ENCODE measurements at regions not wholly inside any gene's neighbourhood (a gene's known extent, or its start where the extent isn't known, plus 50 kb on each side); places are given as distances from the start of the nearest gene placed in this dataset.

DNA sequence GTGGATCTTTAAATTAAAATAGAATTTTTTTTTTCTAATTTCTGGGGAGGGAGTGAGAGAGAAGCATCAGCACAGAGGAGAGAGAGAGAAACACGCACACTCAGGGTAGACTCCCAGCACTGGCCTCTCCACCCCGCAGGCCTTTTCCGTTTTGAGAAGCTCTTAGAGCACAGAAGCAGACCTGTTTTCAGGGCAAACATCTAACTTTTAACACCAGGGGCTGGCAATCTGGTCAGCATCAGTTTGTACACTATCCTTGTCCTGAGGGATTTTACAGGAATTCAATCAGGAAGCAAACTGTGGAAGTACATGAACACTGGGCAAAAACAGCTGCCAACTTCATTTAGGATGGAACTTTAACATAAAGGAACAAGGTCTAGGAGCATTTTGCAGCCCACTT, 117.9 kb upstream of the ESRRG start:
- H3F3A ChIP-seq (ENCODE audit: control insufficient read depth, insufficient read depth): no peaks in the 10 kb centered on the region
- H4K20me1 ChIP-seq (ENCODE audit: control insufficient read depth, insufficient read depth, low read depth, low read length): no peaks in the 10 kb centered on the region
- H3K79me2 ChIP-seq (ENCODE audit: control insufficient read depth, low read length): no peaks in the 10 kb centered on the region
- no peaks in the 10 kb centered on the region for H3K4me1 ChIP-seq (ENCODE audit: control insufficient read depth, low read length)
- no peak overlapping the region for H3K4me3 ChIP-seq (ENCODE audit: low read length)
- no peaks in the 10 kb centered on the region for H3K9me2 ChIP-seq (replicated peaks; ENCODE audit: control insufficient read depth, low read length)
- TF ChIP-seq, protein P1, sequence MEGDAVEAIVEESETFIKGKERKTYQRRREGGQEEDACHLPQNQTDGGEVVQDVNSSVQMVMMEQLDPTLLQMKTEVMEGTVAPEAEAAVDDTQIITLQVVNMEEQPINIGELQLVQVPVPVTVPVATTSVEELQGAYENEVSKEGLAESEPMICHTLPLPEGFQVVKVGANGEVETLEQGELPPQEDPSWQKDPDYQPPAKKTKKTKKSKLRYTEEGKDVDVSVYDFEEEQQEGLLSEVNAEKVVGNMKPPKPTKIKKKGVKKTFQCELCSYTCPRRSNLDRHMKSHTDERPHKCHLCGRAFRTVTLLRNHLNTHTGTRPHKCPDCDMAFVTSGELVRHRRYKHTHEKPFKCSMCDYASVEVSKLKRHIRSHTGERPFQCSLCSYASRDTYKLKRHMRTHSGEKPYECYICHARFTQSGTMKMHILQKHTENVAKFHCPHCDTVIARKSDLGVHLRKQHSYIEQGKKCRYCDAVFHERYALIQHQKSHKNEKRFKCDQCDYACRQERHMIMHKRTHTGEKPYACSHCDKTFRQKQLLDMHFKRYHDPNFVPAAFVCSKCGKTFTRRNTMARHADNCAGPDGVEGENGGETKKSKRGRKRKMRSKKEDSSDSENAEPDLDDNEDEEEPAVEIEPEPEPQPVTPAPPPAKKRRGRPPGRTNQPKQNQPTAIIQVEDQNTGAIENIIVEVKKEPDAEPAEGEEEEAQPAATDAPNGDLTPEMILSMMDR (IDR thresholded peaks at IDR 0.05; ENCODE audit: low read depth, low read length, poor library complexity, severe bottlenecking): no peak
- no peak for TF ChIP-seq EZH2phosphoT487 (IDR thresholded peaks at IDR 0.05; ENCODE audit: borderline replicate concordance, low read length)
- H3K9me3 ChIP-seq (ENCODE audit: control insufficient read depth, insufficient read depth, low read length): no peaks in the 10 kb centered on the region
- H3K27me3 ChIP-seq (ENCODE audit: control insufficient read depth, low read length): no peaks in the 10 kb centered on the region
- no peak overlapping the region for H3K27ac ChIP-seq (ENCODE audit: low read depth, low read length)
- H3K4me2 ChIP-seq (ENCODE audit: low read length): no peak overlapping the region
- no peaks in the 10 kb centered on the region for H3K36me3 ChIP-seq (ENCODE audit: control insufficient read depth, low read length)

DNA sequence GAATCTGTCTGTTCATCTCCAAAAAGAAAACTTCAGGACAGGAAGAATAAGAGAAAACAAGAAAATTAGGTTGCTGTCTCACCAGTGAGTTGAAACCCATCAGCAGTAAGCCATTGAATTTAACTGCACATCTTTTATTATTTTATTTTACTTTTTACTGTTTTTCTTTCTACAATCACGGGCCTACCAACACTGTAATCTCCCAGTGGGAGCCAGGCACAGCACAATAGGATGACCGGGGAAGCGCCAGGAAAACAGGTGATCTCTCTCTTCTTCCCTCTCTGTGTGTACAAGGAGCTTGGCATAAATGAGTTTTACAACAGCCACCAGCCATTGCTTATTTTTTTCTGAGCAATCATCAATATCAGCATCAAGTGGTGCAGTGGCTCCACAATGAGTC, 113.1 kb upstream of the ESRRG start:
- no peaks in the 10 kb centered on the region for H3K79me2 ChIP-seq (ENCODE audit: control insufficient read depth, low read length)
- H3F3A ChIP-seq (ENCODE audit: control insufficient read depth, insufficient read depth): no peaks in the 10 kb centered on the region
- no peak overlapping the region for H3K4me2 ChIP-seq (ENCODE audit: low read length)
- H3K4me3 ChIP-seq (ENCODE audit: low read length): no peak overlapping the region
- TF ChIP-seq EZH2phosphoT487 (IDR thresholded peaks at IDR 0.05; ENCODE audit: borderline replicate concordance, low read length): no peak
- TF ChIP-seq, protein P1 (IDR thresholded peaks at IDR 0.05; ENCODE audit: low read depth, low read length, poor library complexity, severe bottlenecking): no peak
- no peaks in the 10 kb centered on the region for H3K4me1 ChIP-seq (ENCODE audit: control insufficient read depth, low read length)
- no peaks in the 10 kb centered on the region for H4K20me1 ChIP-seq (ENCODE audit: control insufficient read depth, insufficient read depth, low read depth, low read length)
- no peaks in the 10 kb centered on the region for H3K36me3 ChIP-seq (ENCODE audit: control insufficient read depth, low read length)
- H3K9me3 ChIP-seq (ENCODE audit: control insufficient read depth, insufficient read depth, low read length): peaks cover 4% of the 10 kb centered on the region; the same call in 1 of the 2 replicates
- no peak overlapping the region for H3K27ac ChIP-seq (ENCODE audit: low read depth, low read length)
- H3K27me3 ChIP-seq (ENCODE audit: control insufficient read depth, low read length): no peaks in the 10 kb centered on the region
- no peaks in the 10 kb centered on the region for H3K9me2 ChIP-seq (replicated peaks; ENCODE audit: control insufficient read depth, low read length)

DNA sequence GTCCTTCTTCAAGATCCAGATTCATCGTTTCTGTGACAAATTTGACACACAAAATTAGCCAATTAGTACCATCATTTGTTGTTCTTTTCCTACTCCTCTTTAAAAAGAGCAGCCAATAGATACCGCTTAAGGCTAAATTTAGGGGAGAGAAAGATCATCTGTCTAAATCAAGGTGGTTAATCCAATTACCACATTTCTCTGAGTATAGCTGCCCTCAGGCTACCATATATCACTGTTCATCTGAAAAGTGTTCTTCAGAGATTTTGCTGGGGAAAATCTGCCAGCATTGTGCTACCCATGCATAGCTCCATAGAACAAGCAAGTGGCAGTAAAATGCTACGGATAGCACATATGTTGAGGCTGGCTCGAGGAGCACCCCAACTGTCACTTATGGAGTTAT, 110.3 kb upstream of the ESRRG start:
- Histone ChIP-seq H3K9me3 (ENCODE audit: control insufficient read depth, insufficient read depth, low read length) (peaks cover 4% of the 10 kb centered on the region; the same call in 1 of the 2 replicates), H3K9me2 (replicated peaks; ENCODE audit: control insufficient read depth, low read length) (no peaks in the 10 kb centered on the region), H3K4me3 (ENCODE audit: low read length) (no peak overlapping the region), H3K36me3 (ENCODE audit: control insufficient read depth, low read length) (no peaks in the 10 kb centered on the region), H3K79me2 (ENCODE audit: control insufficient read depth, low read length) (no peaks in the 10 kb centered on the region), H3F3A (ENCODE audit: control insufficient read depth, insufficient read depth) (no peaks in the 10 kb centered on the region), H3K4me2 (ENCODE audit: low read length) (no peak overlapping the region), H3K27me3 (ENCODE audit: control insufficient read depth, low read length) (no peaks in the 10 kb centered on the region), H3K4me1 (ENCODE audit: control insufficient read depth, low read length) (no peaks in the 10 kb centered on the region), H3K27ac (ENCODE audit: low read depth, low read length) (no peak overlapping the region), H4K20me1 (ENCODE audit: control insufficient read depth, insufficient read depth, low read depth, low read length) (no peaks in the 10 kb centered on the region)
- TF ChIP-seq, protein P1 (IDR thresholded peaks at IDR 0.05; ENCODE audit: low read depth, low read length, poor library complexity, severe bottlenecking): no peak
- TF ChIP-seq EZH2phosphoT487 (IDR thresholded peaks at IDR 0.05; ENCODE audit: borderline replicate concordance, low read length): no peak

Data from DOHH2 (cell line).